SK-N-MC (cell line): ENCODE measurements at regions not wholly inside any gene's neighbourhood (a gene's known extent, or its start where the extent isn't known, plus 50 kb on each side); places are given as distances from the start of the nearest gene placed in this dataset.
"Not testable (repeated sequence)": the region's sequence is repeated elsewhere in the genome, so short reads cannot be mapped to it uniquely, and the experiment has no call there.

ENCODE experiments used
- EZH2 ChIP-seq: fragments of 200-600 bp; sonication (generic); IDR thresholded peaks from one replicate; pipeline ENCODE4 v1.6.1; 2017; ENCODE audit warnings: antibody characterized with exemption
- POLR2AphosphoS5 ChIP-seq: IDR thresholded peaks from 2 replicates; pipeline ENCODE4 v1.6.1; 2012; ENCODE audit warnings: mild to moderate bottlenecking, low read depth, low read length, borderline replicate concordance

- not testable (repeated sequence) for TF ChIP-seq EZH2, POLR2AphosphoS5
Measured at GRCh38 chr3:106072596-106072995, 203.8 kb upstream of the CBLB start.
